Upper lobe of left lung (tissue), 6 donors: ENCODE measurements at regions not wholly inside any gene's neighbourhood (a gene's known extent, or its start where the extent isn't known, plus 50 kb on each side); places are given as distances from the start of the nearest gene placed in this dataset.

ENCODE experiments used
- ATAC-seq, 2 donors: fragments of 200-7000 bp; cut with Tn5 transposase; one replicate each; pipeline ENCODE4 v1.9.1; 2022; ENCODE audit warnings: mild to moderate bottlenecking in 2 of 2, moderate library complexity in 2 of 2; ENCODE audit not compliant: low FRiP score in 2 of 2
- DNase-seq, 2 donors: peaks; one replicate each; pipeline ENCODE4 v3.0.0-alpha.2; 2019 to 2020
- H3K27ac ChIP-seq, 4 donors: fragments of 200-600 bp; sonication (generic); one replicate each; pipeline ENCODE4 v1.5.1; 2016 to 2019
- H3K27me3 ChIP-seq, 4 donors: fragments of 200-600 bp; sonication (generic); one replicate each; pipeline ENCODE4 v1.5.1; 2017 to 2019
- H3K36me3 ChIP-seq, 4 donors: fragments of 200-600 bp; sonication (generic); one replicate each; pipeline ENCODE4 v1.5.1; 2016 to 2019
- H3K4me1 ChIP-seq, 4 donors: fragments of 200-600 bp; sonication (generic); one replicate each; pipeline ENCODE4 v1.5.1; 2018 to 2019
- H3K4me3 ChIP-seq, 4 donors: fragments of 200-600 bp; sonication (generic); one replicate each; pipeline ENCODE4 v1.5.1; 2017 to 2019; ENCODE audit warnings: mild to moderate bottlenecking in 2 of 4, moderate library complexity in 1 of 4
- H3K9me3 ChIP-seq, 4 donors: fragments of 200-600 bp; sonication (generic); one replicate each; pipeline ENCODE4 v1.5.1; 2018 to 2019
- EP300 ChIP-seq, 4 donors: sonication (generic); formaldehyde crosslinking; IDR thresholded peaks; one replicate each; pipeline ENCODE4 v1.5.1; 2017; ENCODE audit warnings: antibody characterized with exemption in 4 of 4, control low read depth in 2 of 4
- POLR2A ChIP-seq, 4 donors: fragments of 450-650 bp; IDR thresholded peaks; one replicate each; pipeline ENCODE4 v1.5.1; 2016 to 2017; ENCODE audit warnings: antibody characterized with exemption in 4 of 4, mild to moderate bottlenecking in 2 of 4
- POLR2AphosphoS5 ChIP-seq, 2 donors: sonication (generic); formaldehyde crosslinking; IDR thresholded peaks; one replicate each; pipeline ENCODE4 v1.5.1; 2017; ENCODE audit warnings: antibody characterized with exemption in 2 of 2
- WGBS, 2 donors: methylation state at CpG; one replicate each; pipeline ENCODE4 v1.1.5; 2017 to 2018; 5-methylcytosine and 5-hydroxymethylcytosine counted together
- TF ChIP-seq, protein P1 (sequence below), 6 experiments: fragments of 450-650 bp in 4 of 6; fragments of 200-600 bp in 2 of 6; sonication (generic) in 2 of 6; IDR thresholded peaks; one replicate each; pipeline ENCODE4 v1.5.1; 2016 to 2019; ENCODE audit warnings: antibody characterized with exemption in 6 of 6
- donor health status: DM: no; HTN: no; CAD: no; lungs with moderate emphysema.
- donor health status: DM: no; HTN: yes; CAD: no; lungs with severe emphysema.

DNA sequence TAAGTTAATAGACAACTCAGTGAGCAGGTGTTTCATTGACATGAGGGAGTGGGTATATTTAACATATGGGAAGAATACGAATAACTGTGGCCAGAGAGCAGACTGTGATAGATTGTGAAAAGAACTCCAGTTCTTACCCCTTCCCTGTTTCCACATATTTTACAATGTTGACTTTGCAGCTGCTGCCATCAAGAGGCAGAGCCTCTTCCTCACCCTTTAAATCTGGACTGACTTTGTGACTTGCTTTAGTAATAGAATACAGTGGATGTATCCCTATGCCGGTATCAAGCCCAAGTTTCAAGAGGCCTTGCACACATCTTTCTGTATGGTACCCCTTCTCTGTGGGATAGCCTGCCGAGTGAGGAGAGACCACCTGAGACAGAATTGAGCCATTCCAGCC, 356.7 kb downstream of the ETNK1 start:
- H3K27ac ChIP-seq: no peak overlapping the region
- no peaks in the 10 kb centered on the region for H3K36me3 ChIP-seq
- TF ChIP-seq, protein P1, sequence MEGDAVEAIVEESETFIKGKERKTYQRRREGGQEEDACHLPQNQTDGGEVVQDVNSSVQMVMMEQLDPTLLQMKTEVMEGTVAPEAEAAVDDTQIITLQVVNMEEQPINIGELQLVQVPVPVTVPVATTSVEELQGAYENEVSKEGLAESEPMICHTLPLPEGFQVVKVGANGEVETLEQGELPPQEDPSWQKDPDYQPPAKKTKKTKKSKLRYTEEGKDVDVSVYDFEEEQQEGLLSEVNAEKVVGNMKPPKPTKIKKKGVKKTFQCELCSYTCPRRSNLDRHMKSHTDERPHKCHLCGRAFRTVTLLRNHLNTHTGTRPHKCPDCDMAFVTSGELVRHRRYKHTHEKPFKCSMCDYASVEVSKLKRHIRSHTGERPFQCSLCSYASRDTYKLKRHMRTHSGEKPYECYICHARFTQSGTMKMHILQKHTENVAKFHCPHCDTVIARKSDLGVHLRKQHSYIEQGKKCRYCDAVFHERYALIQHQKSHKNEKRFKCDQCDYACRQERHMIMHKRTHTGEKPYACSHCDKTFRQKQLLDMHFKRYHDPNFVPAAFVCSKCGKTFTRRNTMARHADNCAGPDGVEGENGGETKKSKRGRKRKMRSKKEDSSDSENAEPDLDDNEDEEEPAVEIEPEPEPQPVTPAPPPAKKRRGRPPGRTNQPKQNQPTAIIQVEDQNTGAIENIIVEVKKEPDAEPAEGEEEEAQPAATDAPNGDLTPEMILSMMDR (IDR thresholded peaks at IDR 0.05): no peak
- DNase-seq: no peak
- H3K9me3 ChIP-seq: no peaks in the 10 kb centered on the region
- no peaks in the 10 kb centered on the region for H3K27me3 ChIP-seq
- 84 to 92% methylated on average over 3 of the region's 3 CpGs for WGBS, 2 donors
- H3K4me1 ChIP-seq: no peaks in the 10 kb centered on the region
- ATAC-seq: no peak
- no peak overlapping the region for H3K4me3 ChIP-seq

DNA sequence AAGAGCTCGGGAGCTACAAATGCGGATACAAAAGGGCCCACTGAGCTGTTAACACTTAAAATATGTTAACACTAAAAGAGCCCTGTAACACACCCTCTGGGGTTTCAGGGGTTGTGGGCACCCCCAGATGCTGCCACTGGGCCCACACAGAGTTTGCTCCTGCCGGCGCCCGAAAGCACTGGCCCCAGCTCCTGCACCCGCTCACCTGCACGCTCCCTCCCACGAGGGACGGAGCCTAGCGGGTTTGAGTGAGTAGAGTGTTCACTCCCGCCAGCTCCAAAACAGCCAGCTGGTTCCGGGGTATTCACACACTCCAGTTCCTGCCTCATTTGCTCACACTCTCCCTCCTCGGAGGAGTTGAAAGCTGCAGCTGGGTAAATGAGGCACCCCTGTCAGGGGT, 357.7 kb downstream of the ETNK1 start:
- Histone ChIP-seq H3K4me1 (no peaks in the 10 kb centered on the region), H3K27ac (no peak overlapping the region), H3K36me3 (no peaks in the 10 kb centered on the region), H3K4me3 (no peak overlapping the region), H3K9me3 (no peaks in the 10 kb centered on the region), H3K27me3 (no peaks in the 10 kb centered on the region)
- DNase-seq (peak in 1 of 2 donors; percentile 51), ATAC-seq (peak in 1 of 2 donors; percentile 68)
- TF ChIP-seq POLR2A (IDR thresholded peaks at IDR 0.05) (no peak), POLR2AphosphoS5 (IDR thresholded peaks at IDR 0.05) (no peak), EP300 (IDR thresholded peaks at IDR 0.05) (no peak)
- TF ChIP-seq, protein P1 (IDR thresholded peaks at IDR 0.05): no peak
- 57 to 84% methylated on average over 8 to 13 of the region's 13 CpGs for WGBS, 2 donors

DNA sequence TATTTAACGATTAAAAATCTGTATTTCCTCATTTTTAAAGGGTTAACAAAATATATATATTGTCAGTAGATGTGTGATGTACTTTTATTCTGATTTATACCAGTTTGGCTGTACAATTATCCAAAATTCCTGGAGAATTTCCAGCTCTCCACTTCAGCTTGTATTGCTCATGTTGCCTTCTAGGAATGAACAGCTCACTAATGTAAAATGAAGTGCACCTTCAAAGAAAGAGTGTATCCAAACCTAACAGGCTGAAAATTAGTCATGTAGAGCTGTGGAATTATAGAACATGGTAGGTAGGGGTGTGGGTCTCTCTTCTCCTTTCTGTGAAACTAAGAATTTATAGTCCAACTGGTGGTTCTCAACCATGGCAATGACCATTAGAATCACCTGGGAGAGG, 362.0 kb downstream of the ETNK1 start:
- H3K9me3 ChIP-seq: no peaks in the 10 kb centered on the region
- ATAC-seq: no peak
- 70 to 87% methylated on average over 1 of the region's 1 CpG for WGBS, 2 donors
- no peaks in the 10 kb centered on the region for H3K4me1 ChIP-seq
- H3K27ac ChIP-seq: no peak overlapping the region
- TF ChIP-seq EP300 (IDR thresholded peaks at IDR 0.05) (no peak), POLR2AphosphoS5 (IDR thresholded peaks at IDR 0.05) (no peak), POLR2A (IDR thresholded peaks at IDR 0.05) (no peak)
- TF ChIP-seq, protein P1 (IDR thresholded peaks at IDR 0.05): no peak
- H3K36me3 ChIP-seq: no peaks in the 10 kb centered on the region
- DNase-seq: no peak
- no peak overlapping the region for H3K4me3 ChIP-seq
- no peaks in the 10 kb centered on the region for H3K27me3 ChIP-seq

DNA sequence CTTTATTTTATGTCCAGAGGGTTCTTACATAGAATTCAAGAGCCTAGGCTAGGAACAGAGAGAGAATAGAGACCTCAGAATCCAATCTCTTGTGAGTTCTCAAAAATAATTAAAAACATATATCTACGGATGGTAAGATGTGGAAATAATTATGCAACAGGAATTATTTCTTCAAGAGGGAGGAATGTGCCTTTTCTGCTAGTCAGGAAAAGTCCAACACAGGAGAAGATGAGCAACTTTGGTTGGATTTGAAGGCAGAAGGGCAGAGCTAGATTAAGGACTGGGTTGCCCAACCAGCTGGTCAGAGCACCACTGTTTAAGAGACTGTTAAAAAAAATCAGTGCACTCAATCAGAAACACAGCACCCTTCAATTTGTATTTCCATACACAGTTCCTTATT, 365.5 kb downstream of the ETNK1 start:
- H3K4me3 ChIP-seq: no peak overlapping the region
- no peaks in the 10 kb centered on the region for H3K36me3 ChIP-seq
- 74 to 75% methylated on average over 1 of the region's 1 CpG for WGBS, 2 donors
- no peak for ATAC-seq
- H3K27me3 ChIP-seq: no peaks in the 10 kb centered on the region
- H3K9me3 ChIP-seq: no peaks in the 10 kb centered on the region
- DNase-seq: no peak
- TF ChIP-seq POLR2AphosphoS5 (IDR thresholded peaks at IDR 0.05): no peak
- TF ChIP-seq POLR2A (IDR thresholded peaks at IDR 0.05): no peak
- no peak for TF ChIP-seq EP300 (IDR thresholded peaks at IDR 0.05)
- TF ChIP-seq, protein P1 (IDR thresholded peaks at IDR 0.05): no peak
- no peaks in the 10 kb centered on the region for H3K4me1 ChIP-seq
- no peak overlapping the region for H3K27ac ChIP-seq

DNA sequence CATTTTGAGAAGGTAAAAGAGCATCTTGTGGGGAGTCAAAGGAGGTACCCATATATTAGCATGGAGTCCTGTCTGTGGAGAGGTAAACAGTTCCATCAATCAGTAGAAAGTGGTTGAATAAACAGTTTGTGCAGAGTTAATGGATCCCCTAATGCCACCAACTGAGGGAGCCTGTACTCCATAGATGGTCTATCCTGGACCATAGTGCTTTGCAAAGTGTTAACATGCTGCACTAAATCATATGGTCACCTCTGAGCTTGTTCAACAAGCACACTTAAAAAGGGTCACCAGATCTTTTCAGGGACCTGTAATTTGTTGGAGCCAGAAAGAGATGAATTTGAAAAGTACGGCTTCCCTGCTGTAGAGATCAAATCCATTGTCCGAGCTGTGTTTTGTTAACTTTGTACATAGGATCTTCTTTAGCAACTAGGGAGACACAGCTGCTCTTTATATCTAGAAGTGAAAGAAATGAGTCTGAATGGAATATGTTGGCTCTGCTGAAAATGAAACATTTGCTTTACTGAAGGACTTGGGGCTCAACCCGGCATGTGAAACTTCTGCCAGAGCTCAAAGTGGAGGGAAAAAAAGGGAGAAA, 366.4 kb downstream of the ETNK1 start:
- no peaks in the 10 kb centered on the region for H3K27me3 ChIP-seq
- no peak overlapping the region for H3K27ac ChIP-seq
- ATAC-seq (no peak), DNase-seq (no peak)
- H3K4me1 ChIP-seq: no peaks in the 10 kb centered on the region
- WGBS, 2 donors: 82 to 90% methylated on average over 3 of the region's 3 CpGs
- H3K36me3 ChIP-seq: no peaks in the 10 kb centered on the region
- TF ChIP-seq POLR2AphosphoS5 (IDR thresholded peaks at IDR 0.05) (no peak), POLR2A (IDR thresholded peaks at IDR 0.05) (no peak), EP300 (IDR thresholded peaks at IDR 0.05) (no peak)
- TF ChIP-seq, protein P1 (IDR thresholded peaks at IDR 0.05): no peak
- no peaks in the 10 kb centered on the region for H3K9me3 ChIP-seq
- H3K4me3 ChIP-seq: no peak overlapping the region
